ENCODE measurements at regions not wholly inside any gene's neighbourhood (a gene's known extent, or its start where the extent isn't known, plus 50 kb on each side); places are given as distances from the start of the nearest gene placed in this dataset.

DNA sequence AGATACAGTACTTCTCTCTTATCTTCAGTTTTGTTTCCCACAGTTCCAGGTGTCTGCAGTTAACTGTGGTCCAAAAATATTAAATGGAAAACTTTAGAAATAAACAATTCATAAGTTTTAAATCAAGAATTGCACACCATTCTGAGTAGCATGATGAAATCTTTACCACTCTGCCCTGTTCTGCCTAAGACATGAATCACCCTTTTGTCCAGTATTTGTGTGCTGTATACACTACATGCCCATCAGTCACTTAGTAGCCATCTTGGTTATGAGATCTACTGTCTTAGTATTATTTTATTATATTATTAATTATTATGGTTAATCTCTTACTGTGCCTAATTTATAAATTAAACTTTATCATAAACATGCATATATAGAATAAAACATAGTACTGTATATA lies 279.0 kb downstream of the OGFRL1 start:
- DNase-seq, result no peak
- ChIA-PET CTCF (no interaction called here), POLR2A (no interaction called here)

GRCh38 chr6:71577766-71578165 lies 289.2 kb downstream of the OGFRL1 start:
- DNase-seq, result no peak
- ChIA-PET POLR2A (no interaction called here), CTCF (no interaction called here)
- intact Hi-C loops (cut with micrococcal nuclease), result no loop called here
- Mint-ChIP-seq H3K4me3 (no peak overlapping the region), H3K4me1 (ENCODE audit: low read depth) (no peaks in the 10 kb centered on the region), H3K36me3 (no peaks in the 10 kb centered on the region), H3K27me3 (no peaks in the 10 kb centered on the region), H3K27ac (no peak overlapping the region), H3K9me3 (no peaks in the 10 kb centered on the region)

More for the DNA sequence above, 279.0 kb downstream of the OGFRL1 start:
- intact Hi-C loops (cut with micrococcal nuclease), result no loop called here
- Mint-ChIP-seq H3K4me1 (ENCODE audit: low read depth) (no peaks in the 10 kb centered on the region), H3K4me3 (no peak overlapping the region), H3K9me3 (no peaks in the 10 kb centered on the region), H3K27ac (no peak overlapping the region), H3K27me3 (no peaks in the 10 kb centered on the region), H3K36me3 (no peaks in the 10 kb centered on the region)

- peaks cover 2% of the 10 kb centered on the region for H3K9me3 Mint-ChIP-seq
- H3K27ac Mint-ChIP-seq, result no peak overlapping the region
- no peaks in the 10 kb centered on the region for H3K36me3 Mint-ChIP-seq
- intact Hi-C loops (cut with micrococcal nuclease), result no loop called here
- H3K4me1 Mint-ChIP-seq (ENCODE audit: low read depth), result no peaks in the 10 kb centered on the region
- POLR2A ChIA-PET, result no interaction called here
- no peak for DNase-seq
- H3K4me3 Mint-ChIP-seq, result no peak overlapping the region
- CTCF ChIA-PET, result no interaction called here
- H3K27me3 Mint-ChIP-seq, result no peaks in the 10 kb centered on the region
Observed at GRCh38 chr6:71579902-71580301, 291.3 kb downstream of the OGFRL1 start.

DNA sequence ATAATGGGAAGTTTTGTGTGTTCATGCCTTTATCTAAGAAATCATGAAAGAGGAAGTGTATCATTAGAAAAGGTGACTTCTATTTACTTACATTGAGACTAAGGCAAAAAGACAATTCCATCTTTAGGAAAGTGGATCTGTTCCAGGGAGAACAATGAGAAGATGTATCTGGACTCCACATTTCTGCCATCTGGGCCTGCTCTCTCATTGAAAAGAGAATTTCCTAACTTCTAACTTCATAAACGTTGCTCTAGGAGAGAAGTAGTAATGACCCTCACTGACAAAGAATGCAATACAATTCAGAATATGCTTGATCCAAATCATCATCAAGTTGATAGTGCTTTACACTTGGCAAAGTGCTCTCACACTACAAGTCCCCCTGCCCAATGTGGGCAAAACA lies 294.2 kb downstream of the OGFRL1 start:
- intact Hi-C loops (cut with micrococcal nuclease), result no loop called here
- peaks cover 2% of the 10 kb centered on the region for H3K9me3 Mint-ChIP-seq
- no peaks in the 10 kb centered on the region for H3K27me3 Mint-ChIP-seq
- ChIA-PET CTCF (no interaction called here), POLR2A (no interaction called here)
- no peak overlapping the region for H3K27ac Mint-ChIP-seq
- H3K4me3 Mint-ChIP-seq, result no peak overlapping the region
- H3K36me3 Mint-ChIP-seq, result no peaks in the 10 kb centered on the region
- H3K4me1 Mint-ChIP-seq (ENCODE audit: low read depth), result no peaks in the 10 kb centered on the region
- DNase-seq, result no peak

DNA sequence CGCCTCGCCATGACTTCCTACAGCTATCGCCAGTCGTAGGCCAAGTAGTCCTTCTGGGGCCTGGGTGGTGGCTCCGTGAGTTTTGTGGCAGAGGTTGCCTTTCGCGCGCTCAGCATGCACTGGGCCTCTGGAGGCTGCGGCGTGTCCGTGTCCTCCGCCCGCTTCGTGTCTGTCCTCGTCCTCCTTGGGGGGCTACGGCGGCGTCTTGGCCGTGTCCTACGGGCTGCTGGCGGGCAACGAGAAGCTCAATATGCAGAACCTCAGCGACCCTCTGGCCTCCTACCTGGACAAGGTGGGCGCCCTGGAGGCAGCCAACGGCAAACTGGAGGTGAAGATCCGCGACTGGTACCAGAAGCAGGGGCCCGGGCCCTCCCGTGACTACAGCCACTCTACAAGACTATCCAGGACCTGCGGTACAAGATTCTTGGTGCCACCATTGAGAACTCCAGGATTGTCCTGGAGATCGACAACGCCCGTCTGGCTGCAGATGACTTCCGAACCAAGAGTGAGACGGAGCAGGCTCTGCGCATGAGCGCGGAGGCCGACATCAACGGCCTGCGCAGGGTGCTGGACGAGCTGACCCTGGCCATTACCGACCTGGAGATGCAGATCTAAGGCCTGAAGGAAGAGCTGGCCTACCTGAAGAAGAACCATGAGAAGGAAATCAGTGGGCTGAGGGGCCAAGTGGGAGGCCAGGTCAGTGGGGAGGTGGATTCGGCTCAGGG lies 296.3 kb downstream of the OGFRL1 start:
- POLR2A ChIA-PET, result no interaction called here
- intact Hi-C loops (cut with micrococcal nuclease), result no loop called here
- no peaks in the 10 kb centered on the region for H3K36me3 Mint-ChIP-seq
- DNase-seq, result no peak
- H3K27me3 Mint-ChIP-seq, result no peaks in the 10 kb centered on the region
- CTCF ChIA-PET, result no interaction called here
- no peaks in the 10 kb centered on the region for H3K4me1 Mint-ChIP-seq (ENCODE audit: low read depth)
- no peak overlapping the region for H3K27ac Mint-ChIP-seq
- H3K9me3 Mint-ChIP-seq, result peaks cover 2% of the 10 kb centered on the region
- no peak overlapping the region for H3K4me3 Mint-ChIP-seq

DNA sequence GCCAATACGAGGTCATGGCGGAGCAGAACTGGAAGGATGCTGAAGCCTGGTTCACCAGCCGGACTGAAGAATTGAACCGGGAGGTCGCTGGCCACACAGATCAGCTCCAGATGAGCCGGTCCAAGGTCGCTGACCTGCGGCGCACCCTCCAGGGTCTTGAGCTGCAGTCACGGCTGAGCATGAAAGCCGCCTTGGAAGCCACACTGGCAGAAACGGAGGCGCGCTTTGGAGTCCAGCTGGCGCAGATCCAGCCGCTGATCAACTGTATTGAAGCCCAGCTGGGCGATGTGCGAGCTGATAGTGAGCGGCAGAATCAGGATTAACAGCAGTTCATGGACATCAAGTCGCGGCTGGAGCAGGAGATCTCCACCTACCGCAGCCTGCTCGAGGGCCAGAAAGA lies 296.9 kb downstream of the OGFRL1 start:
- no peak for DNase-seq
- H3K36me3 Mint-ChIP-seq, result no peaks in the 10 kb centered on the region
- ChIA-PET CTCF (no interaction called here), POLR2A (no interaction called here)
- H3K9me3 Mint-ChIP-seq, result peaks cover 2% of the 10 kb centered on the region
- intact Hi-C loops (cut with micrococcal nuclease), result no loop called here
- H3K4me1 Mint-ChIP-seq (ENCODE audit: low read depth), result no peaks in the 10 kb centered on the region
- H3K27ac Mint-ChIP-seq, result no peak overlapping the region
- no peaks in the 10 kb centered on the region for H3K27me3 Mint-ChIP-seq
- no peak overlapping the region for H3K4me3 Mint-ChIP-seq

DNA sequence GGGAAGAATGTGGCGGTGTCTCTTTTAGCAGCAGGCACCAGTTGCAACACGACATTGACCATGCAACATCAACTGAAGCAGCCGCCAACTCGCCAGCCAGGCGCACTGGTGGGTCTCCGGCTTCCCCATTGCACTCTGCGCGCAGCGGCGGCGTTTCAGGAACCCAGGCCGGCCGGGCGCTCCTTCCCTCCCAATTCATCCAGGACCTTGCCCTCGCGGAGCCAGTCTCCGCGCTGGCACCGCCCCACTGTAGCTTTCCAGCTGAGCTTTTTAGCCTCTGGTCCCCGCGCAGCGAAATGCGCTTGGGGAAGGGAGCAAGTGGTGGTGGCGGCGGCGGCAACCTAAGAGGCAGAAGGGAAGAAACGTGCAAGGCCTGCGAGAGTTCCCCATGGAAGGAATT lies 297.9 kb upstream of the RIMS1 start:
- POLR2A ChIA-PET, result no interaction called here
- peaks cover 2% of the 10 kb centered on the region for H3K9me3 Mint-ChIP-seq
- no peak for DNase-seq
- no peaks in the 10 kb centered on the region for H3K4me1 Mint-ChIP-seq (ENCODE audit: low read depth)
- no peaks in the 10 kb centered on the region for H3K27me3 Mint-ChIP-seq
- no peak overlapping the region for H3K4me3 Mint-ChIP-seq
- CTCF ChIA-PET, result no interaction called here
- intact Hi-C loops (cut with micrococcal nuclease), result no loop called here
- H3K27ac Mint-ChIP-seq, result no peak overlapping the region
- H3K36me3 Mint-ChIP-seq, result no peaks in the 10 kb centered on the region

DNA sequence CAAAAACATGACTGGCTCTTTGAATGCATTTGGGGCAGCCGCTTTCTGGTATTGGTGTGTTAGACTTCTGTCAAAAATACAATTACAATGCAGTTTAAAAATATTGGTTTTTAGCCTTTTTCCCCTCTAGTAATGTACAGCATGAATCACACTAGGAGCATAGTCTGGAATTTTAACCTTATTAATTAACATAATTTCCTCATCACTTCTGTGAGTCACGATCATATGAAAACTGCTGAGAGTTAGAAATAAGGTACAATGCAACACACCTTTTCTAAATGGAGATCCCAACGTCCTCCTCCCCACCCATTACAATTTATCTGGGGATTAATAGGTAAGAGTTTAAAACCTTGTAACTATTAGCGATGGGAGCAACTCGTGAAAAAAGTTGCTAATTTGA lies 297.1 kb upstream of the RIMS1 start:
- H3K4me3 Mint-ChIP-seq, result no peak overlapping the region
- ChIA-PET POLR2A (no interaction called here), CTCF (no interaction called here)
- intact Hi-C loops (cut with micrococcal nuclease), result no loop called here
- H3K9me3 Mint-ChIP-seq, result peaks cover 2% of the 10 kb centered on the region
- H3K27ac Mint-ChIP-seq, result no peak overlapping the region
- H3K27me3 Mint-ChIP-seq, result no peaks in the 10 kb centered on the region
- H3K4me1 Mint-ChIP-seq (ENCODE audit: low read depth), result no peaks in the 10 kb centered on the region
- no peaks in the 10 kb centered on the region for H3K36me3 Mint-ChIP-seq
- DNase-seq, result no peak

- CTCF ChIA-PET, result no interaction called here
- Mint-ChIP-seq H3K36me3 (no peaks in the 10 kb centered on the region), H3K27ac (no peak overlapping the region), H3K4me1 (ENCODE audit: low read depth) (no peaks in the 10 kb centered on the region), H3K27me3 (no peaks in the 10 kb centered on the region), H3K9me3 (no peaks in the 10 kb centered on the region), H3K4me3 (no peak overlapping the region)
- intact Hi-C loops (cut with micrococcal nuclease), result no loop called here
- DNase-seq, result no peak
- POLR2A ChIA-PET, result no interaction called here
Observed at GRCh38 chr6:71592643-71593042, 293.7 kb upstream of the RIMS1 start.

GRCh38 chr6:71599359-71599758 lies 287.0 kb upstream of the RIMS1 start:
- Mint-ChIP-seq H3K9me3 (no peaks in the 10 kb centered on the region), H3K27me3 (no peaks in the 10 kb centered on the region), H3K36me3 (no peaks in the 10 kb centered on the region), H3K4me3 (no peak overlapping the region), H3K4me1 (ENCODE audit: low read depth) (no peaks in the 10 kb centered on the region), H3K27ac (no peak overlapping the region)
- DNase-seq, result no peak
- ChIA-PET POLR2A (no interaction called here), CTCF (no interaction called here)
- intact Hi-C loops (cut with micrococcal nuclease), result no loop called here

GRCh38 chr6:71602385-71603007 lies 283.9 kb upstream of the RIMS1 start:
- Mint-ChIP-seq H3K4me1 (ENCODE audit: low read depth) (no peaks in the 10 kb centered on the region), H3K27me3 (no peaks in the 10 kb centered on the region), H3K9me3 (no peaks in the 10 kb centered on the region), H3K36me3 (no peaks in the 10 kb centered on the region), H3K4me3 (no peak overlapping the region), H3K27ac (no peak overlapping the region)
- ChIA-PET POLR2A (no interaction called here), CTCF (no interaction called here)
- DNase-seq, result no peak
- intact Hi-C loops (cut with micrococcal nuclease), result no loop called here

- DNase-seq, result no peak
- CTCF ChIA-PET, result no interaction called here
Observed at GRCh38 chr6:71603021-71603420, 283.3 kb upstream of the RIMS1 start.

GRCh38 chr6:71608646-71609045 lies 277.7 kb upstream of the RIMS1 start:
- DNase-seq, result no peak
- CTCF ChIA-PET, result no interaction called here
- intact Hi-C loops (cut with micrococcal nuclease), result no loop called here
- POLR2A ChIA-PET, result no interaction called here
- no peaks in the 10 kb centered on the region for H3K27me3 Mint-ChIP-seq
- H3K36me3 Mint-ChIP-seq, result no peaks in the 10 kb centered on the region
- no peaks in the 10 kb centered on the region for H3K9me3 Mint-ChIP-seq
- H3K4me3 Mint-ChIP-seq, result no peak overlapping the region
- H3K4me1 Mint-ChIP-seq (ENCODE audit: low read depth), result no peaks in the 10 kb centered on the region
- no peak overlapping the region for H3K27ac Mint-ChIP-seq

More at GRCh38 chr6:71603021-71603420, 283.3 kb upstream of the RIMS1 start:
- Mint-ChIP-seq H3K36me3 (no peaks in the 10 kb centered on the region), H3K27me3 (no peaks in the 10 kb centered on the region), H3K27ac (no peak overlapping the region), H3K4me3 (no peak overlapping the region), H3K9me3 (no peaks in the 10 kb centered on the region), H3K4me1 (ENCODE audit: low read depth) (no peaks in the 10 kb centered on the region)
- POLR2A ChIA-PET, result no interaction called here
- intact Hi-C loops (cut with micrococcal nuclease), result no loop called here
